CD4-positive, CD25-positive, alpha-beta regulatory T cell (primary cell): ENCODE measurements at regions not wholly inside any gene's neighbourhood (a gene's known extent, or its start where the extent isn't known, plus 50 kb on each side); places are given as distances from the start of the nearest gene placed in this dataset.

Experiments
- ATAC-seq, 2 donors: fragments of 150-1000 bp; cut with Tn5 transposase; one replicate each; pipeline ENCODE4 v1.10.0; 2021; ENCODE audit warnings: low read depth in 2 of 2, moderate number of reproducible peaks in 2 of 2, moderate library complexity in 1 of 2
- DNase-seq, 3 donors: peaks; one replicate each; pipeline versions ENCODE4 v3.0.0 to v3.0.0-alpha.2; 2012 to 2022; ENCODE audit warnings: mixed read lengths in 1 of 3
- H3K27ac ChIP-seq: one replicate; pipeline ENCODE4 v1.7.0; 2013; ENCODE audit warnings: mild to moderate bottlenecking, low read length; ENCODE audit not compliant: insufficient read depth, poor library complexity, severe bottlenecking
- H3K27me3 ChIP-seq: one replicate; pipeline ENCODE4 v1.7.0; 2013; ENCODE audit warnings: low read length; ENCODE audit not compliant: control insufficient read depth, insufficient read depth
- H3K36me3 ChIP-seq: one replicate; pipeline ENCODE4 v1.7.0; 2013; ENCODE audit warnings: mild to moderate bottlenecking, low read length, moderate library complexity; ENCODE audit not compliant: control insufficient read depth, insufficient read depth
- H3K4me1 ChIP-seq: 2 replicates; pipeline ENCODE4 v1.7.0; 2013; ENCODE audit warnings: mild to moderate bottlenecking, low read length; ENCODE audit not compliant: insufficient read depth, control insufficient read depth, poor library complexity, severe bottlenecking
- H3K4me3 ChIP-seq: one replicate; pipeline ENCODE4 v1.7.0; 2013; ENCODE audit warnings: low read depth, mild to moderate bottlenecking, low read length, moderate library complexity
- H3K9me3 ChIP-seq, 2 experiments: 1 replicate in 1 of 2; 2 replicates in 1 of 2; pipeline ENCODE4 v1.7.0; 2013; ENCODE audit warnings: low read length in 2 of 2, mild to moderate bottlenecking in 1 of 2, moderate library complexity in 1 of 2; ENCODE audit not compliant: control insufficient read depth in 2 of 2
- H3K27ac Mint-ChIP-seq, 3 donors: one replicate each; pipeline ENCODE4 v1.8.0; 2020 to 2022; ENCODE audit warnings: mild to moderate bottlenecking in 3 of 3, mixed read lengths in 3 of 3, moderate library complexity in 2 of 3
- H3K27me3 Mint-ChIP-seq: one replicate; pipeline ENCODE4 v1.8.0; 2022; ENCODE audit warnings: mild to moderate bottlenecking, mixed read lengths
- H3K36me3 Mint-ChIP-seq: one replicate; pipeline ENCODE4 v1.8.0; 2020; ENCODE audit warnings: mixed read lengths
- H3K4me1 Mint-ChIP-seq, 4 donors: one replicate each; pipeline ENCODE4 v1.8.0; 2020 to 2022; ENCODE audit warnings: mixed read lengths in 4 of 4, mild to moderate bottlenecking in 1 of 4
- H3K4me3 Mint-ChIP-seq, 4 donors: one replicate each; pipeline ENCODE4 v1.8.0; 2020 to 2022; ENCODE audit warnings: mild to moderate bottlenecking in 4 of 4, mixed read lengths in 4 of 4, moderate library complexity in 3 of 4
- H3K9me3 Mint-ChIP-seq, 7 donors: one replicate each; pipeline ENCODE4 v1.8.0; 2020 to 2022; ENCODE audit warnings: mixed read lengths in 7 of 7, mild to moderate bottlenecking in 3 of 7, moderate library complexity in 2 of 7

DNA sequence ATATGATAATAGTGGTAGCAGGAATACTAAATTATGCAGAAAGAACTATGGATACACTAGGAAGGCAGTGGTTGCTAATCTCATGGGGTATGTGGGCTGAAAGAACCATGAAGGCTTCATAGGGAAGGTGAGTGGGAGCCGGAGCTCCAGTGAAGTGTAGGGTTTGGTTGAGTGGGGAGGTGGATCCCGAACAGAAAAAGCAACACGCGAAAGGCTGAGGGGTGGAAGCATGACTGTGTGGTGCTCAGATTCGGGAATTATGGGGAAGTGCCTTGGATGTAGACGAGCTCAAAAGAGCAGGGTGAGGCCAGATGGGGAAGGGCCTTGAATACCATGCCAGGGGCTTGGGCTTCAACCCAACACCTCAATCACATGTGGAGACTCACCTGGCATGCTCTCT lies 715.1 kb downstream of the TYW1 start:
- ATAC-seq = no peak
- H3K27me3 Mint-ChIP-seq = no peaks in the 10 kb centered on the region
- Histone ChIP-seq H3K4me1 (no peaks in the 10 kb centered on the region), H3K9me3 (no peaks in the 10 kb centered on the region), H3K27ac (no peak overlapping the region), H3K27me3 (no peaks in the 10 kb centered on the region), H3K36me3 (no peaks in the 10 kb centered on the region), H3K4me3 (no peak overlapping the region)
- no peak overlapping the region for H3K4me3 Mint-ChIP-seq
- no peaks in the 10 kb centered on the region for H3K36me3 Mint-ChIP-seq
- H3K4me1 Mint-ChIP-seq = no peaks in the 10 kb centered on the region
- H3K27ac Mint-ChIP-seq = no peak overlapping the region
- H3K9me3 Mint-ChIP-seq = peaks cover 6 to 30% (median 15%) of the 10 kb centered on the region in 7 donors
- DNase-seq = no peak

DNA sequence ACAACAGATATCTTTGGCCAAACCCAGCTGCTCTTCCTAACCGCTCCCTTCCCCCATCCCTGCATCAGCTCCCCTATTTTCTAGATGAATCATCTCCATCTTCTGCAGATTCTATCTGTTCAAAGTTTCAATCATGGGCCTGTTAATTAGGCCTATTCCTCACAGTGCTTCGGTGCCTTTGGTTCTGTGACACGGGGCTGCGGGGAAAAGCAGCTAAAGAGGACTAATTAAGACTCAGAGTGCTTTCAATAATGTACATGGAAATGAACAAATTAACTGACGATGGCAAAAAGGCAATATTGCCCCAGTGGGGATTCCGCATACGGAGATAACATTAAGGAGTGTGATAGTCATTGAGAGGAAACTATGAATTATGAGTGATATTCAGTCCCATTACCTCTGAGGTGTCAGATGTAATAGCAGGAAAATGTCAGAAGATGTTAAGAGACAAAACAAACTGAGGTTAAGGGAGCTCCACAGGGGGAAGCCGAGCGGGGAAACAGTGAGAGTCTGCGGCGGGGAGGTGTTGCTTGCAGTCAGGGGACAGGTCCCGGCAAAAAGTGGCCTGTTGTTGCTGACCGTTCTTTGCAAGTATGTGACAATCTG lies 716.9 kb downstream of the TYW1 start:
- Mint-ChIP-seq H3K36me3 (no peaks in the 10 kb centered on the region), H3K27me3 (no peaks in the 10 kb centered on the region), H3K9me3 (peaks cover 1 to 25% (median 13%) of the 10 kb centered on the region in 7 donors), H3K4me1 (no peaks in the 10 kb centered on the region), H3K4me3 (no peak overlapping the region), H3K27ac (no peak overlapping the region)
- H3K4me3 ChIP-seq = no peak overlapping the region
- H3K9me3 ChIP-seq = no peaks in the 10 kb centered on the region
- no peaks in the 10 kb centered on the region for H3K27me3 ChIP-seq
- no peaks in the 10 kb centered on the region for H3K4me1 ChIP-seq
- ATAC-seq = no peak
- H3K27ac ChIP-seq = no peak overlapping the region
- no peaks in the 10 kb centered on the region for H3K36me3 ChIP-seq
- no peak for DNase-seq

DNA sequence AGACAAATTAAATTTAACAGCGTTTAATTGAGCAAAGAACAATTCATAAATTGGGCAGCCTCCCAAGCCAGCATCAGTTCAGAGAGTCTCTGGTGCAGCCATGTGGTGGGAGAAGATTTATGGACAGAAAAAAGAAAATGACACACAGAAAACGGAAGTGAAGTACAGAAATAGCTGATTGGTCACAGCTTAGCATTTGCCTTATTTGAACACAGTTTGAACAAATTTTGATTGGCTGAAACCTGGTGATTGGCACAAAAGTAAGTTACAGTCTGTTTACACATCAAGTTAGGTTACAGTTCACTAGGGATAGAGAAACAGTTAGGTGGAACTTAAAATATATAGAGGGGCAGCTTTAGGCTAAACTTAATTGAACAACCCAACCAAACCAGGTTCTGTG lies 720.1 kb downstream of the TYW1 start:
- Histone ChIP-seq H3K4me1 (no peaks in the 10 kb centered on the region), H3K27me3 (no peaks in the 10 kb centered on the region), H3K4me3 (no peak overlapping the region), H3K36me3 (no peaks in the 10 kb centered on the region), H3K9me3 (no peaks in the 10 kb centered on the region), H3K27ac (no peak overlapping the region)
- Mint-ChIP-seq H3K4me1 (no peaks in the 10 kb centered on the region), H3K27me3 (no peaks in the 10 kb centered on the region), H3K27ac (no peak overlapping the region), H3K9me3 (peaks cover 0 to 14% (median 4%) of the 10 kb centered on the region in 7 donors), H3K4me3 (no peak overlapping the region), H3K36me3 (no peaks in the 10 kb centered on the region)
- ATAC-seq (no peak), DNase-seq (no peak)

- Mint-ChIP-seq H3K27ac (no peak overlapping the region), H3K9me3 (peaks cover 0 to 21% (median 9%) of the 10 kb centered on the region in 7 donors), H3K4me3 (no peak overlapping the region), H3K27me3 (no peaks in the 10 kb centered on the region), H3K36me3 (no peaks in the 10 kb centered on the region), H3K4me1 (no peaks in the 10 kb centered on the region)
- H3K9me3 ChIP-seq = no peaks in the 10 kb centered on the region
- no peaks in the 10 kb centered on the region for H3K36me3 ChIP-seq
- no peaks in the 10 kb centered on the region for H3K27me3 ChIP-seq
- no peak for DNase-seq
- no peak for ATAC-seq
- H3K4me1 ChIP-seq = no peaks in the 10 kb centered on the region
- no peak overlapping the region for H3K4me3 ChIP-seq
- H3K27ac ChIP-seq = no peak overlapping the region
Observed at GRCh38 chr7:67723591-67723990, 727.0 kb downstream of the TYW1 start.

DNA sequence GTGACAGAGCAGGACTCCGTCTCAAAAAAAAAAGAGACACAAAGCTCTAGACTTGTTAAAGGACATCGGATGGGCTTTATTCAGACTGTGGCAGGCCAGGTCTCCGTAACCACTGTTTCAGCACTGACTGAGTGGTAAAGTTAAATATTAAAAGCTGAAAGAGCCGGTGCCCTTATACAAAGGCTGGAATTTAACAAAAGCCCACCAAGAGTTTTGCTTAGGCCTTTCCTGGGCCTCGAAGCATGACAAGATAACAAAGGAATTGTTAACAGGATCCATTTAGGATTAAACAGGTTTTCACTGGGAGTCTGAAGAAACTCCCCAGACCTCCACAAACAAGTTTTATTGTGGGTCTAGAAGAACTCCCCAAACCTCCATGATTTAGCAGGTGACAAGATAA lies 727.8 kb downstream of the TYW1 start:
- no peak overlapping the region for H3K4me3 ChIP-seq
- H3K27me3 Mint-ChIP-seq = peaks cover 3% of the 10 kb centered on the region
- no peak for DNase-seq
- H3K4me1 Mint-ChIP-seq = no peaks in the 10 kb centered on the region
- no peak overlapping the region for H3K27ac ChIP-seq
- H3K9me3 ChIP-seq = no peaks in the 10 kb centered on the region
- peaks cover 0 to 21% (median 9%) of the 10 kb centered on the region in 7 donors for H3K9me3 Mint-ChIP-seq
- H3K27me3 ChIP-seq = no peaks in the 10 kb centered on the region
- no peaks in the 10 kb centered on the region for H3K4me1 ChIP-seq
- no peaks in the 10 kb centered on the region for H3K36me3 ChIP-seq
- no peak for ATAC-seq
- H3K4me3 Mint-ChIP-seq = no peak overlapping the region
- no peaks in the 10 kb centered on the region for H3K36me3 Mint-ChIP-seq
- no peak overlapping the region for H3K27ac Mint-ChIP-seq

DNA sequence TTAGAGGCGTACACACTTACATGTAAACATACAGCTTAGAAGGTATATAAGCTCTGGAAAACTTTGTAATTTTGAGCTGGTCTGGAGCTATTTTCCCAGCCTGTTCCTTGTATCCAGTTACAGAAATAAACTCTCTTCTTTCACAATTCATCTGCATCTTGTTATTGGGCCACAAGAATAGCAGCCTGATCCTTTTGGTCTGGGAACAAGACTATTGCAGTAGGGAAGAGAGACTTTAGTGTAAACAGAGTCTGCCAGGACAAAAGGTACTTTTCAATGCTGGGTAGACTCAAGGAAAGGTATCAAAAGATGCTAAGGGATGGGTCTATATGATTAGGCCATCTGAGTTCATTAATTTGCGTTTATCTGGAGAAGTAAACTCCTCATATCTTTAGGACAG lies 728.3 kb downstream of the TYW1 start:
- DNase-seq (no peak), ATAC-seq (no peak)
- H3K4me3 Mint-ChIP-seq = no peak overlapping the region
- no peaks in the 10 kb centered on the region for H3K9me3 ChIP-seq
- no peak overlapping the region for H3K4me3 ChIP-seq
- no peaks in the 10 kb centered on the region for H3K36me3 ChIP-seq
- H3K4me1 ChIP-seq = no peaks in the 10 kb centered on the region
- no peak overlapping the region for H3K27ac ChIP-seq
- H3K27me3 ChIP-seq = no peaks in the 10 kb centered on the region
- H3K27me3 Mint-ChIP-seq = peaks cover 5% of the 10 kb centered on the region
- H3K9me3 Mint-ChIP-seq = peaks cover 0 to 22% (median 9%) of the 10 kb centered on the region in 7 donors
- H3K4me1 Mint-ChIP-seq = no peaks in the 10 kb centered on the region
- no peaks in the 10 kb centered on the region for H3K36me3 Mint-ChIP-seq
- no peak overlapping the region for H3K27ac Mint-ChIP-seq

- Mint-ChIP-seq H3K27ac (no peak overlapping the region), H3K4me3 (no peak overlapping the region), H3K27me3 (peaks cover 5% of the 10 kb centered on the region), H3K36me3 (no peaks in the 10 kb centered on the region), H3K9me3 (peaks cover 0 to 23% (median 10%) of the 10 kb centered on the region in 7 donors), H3K4me1 (no peaks in the 10 kb centered on the region)
- ATAC-seq (no peak), DNase-seq (no peak)
- Histone ChIP-seq H3K36me3 (no peaks in the 10 kb centered on the region), H3K4me3 (no peak overlapping the region), H3K27me3 (no peaks in the 10 kb centered on the region), H3K27ac (no peak overlapping the region), H3K9me3 (no peaks in the 10 kb centered on the region), H3K4me1 (no peaks in the 10 kb centered on the region)
Observed at GRCh38 chr7:67725423-67725822, 728.8 kb downstream of the TYW1 start.

GRCh38 chr7:67729771-67730170 lies 733.1 kb downstream of the TYW1 start:
- Mint-ChIP-seq H3K4me1 (peaks cover 0 to 6% (median 0%) of the 10 kb centered on the region in 4 donors), H3K9me3 (peaks cover 6 to 29% (median 10%) of the 10 kb centered on the region in 7 donors), H3K27ac (no peak overlapping the region), H3K27me3 (peaks cover 5% of the 10 kb centered on the region), H3K4me3 (no peak overlapping the region), H3K36me3 (no peaks in the 10 kb centered on the region)
- no peak overlapping the region for H3K27ac ChIP-seq
- no peaks in the 10 kb centered on the region for H3K36me3 ChIP-seq
- no peaks in the 10 kb centered on the region for H3K27me3 ChIP-seq
- no peaks in the 10 kb centered on the region for H3K9me3 ChIP-seq
- no peaks in the 10 kb centered on the region for H3K4me1 ChIP-seq
- ATAC-seq = no peak
- H3K4me3 ChIP-seq = no peak overlapping the region
- no peak for DNase-seq
